ENCODE measurements at regions not wholly inside any gene's neighbourhood (a gene's known extent, or its start where the extent isn't known, plus 50 kb on each side); places are given as distances from the start of the nearest gene placed in this dataset.
A peak's percentile ranks its signal among the peaks of the same experiment; 100 is the strongest.

DNA sequence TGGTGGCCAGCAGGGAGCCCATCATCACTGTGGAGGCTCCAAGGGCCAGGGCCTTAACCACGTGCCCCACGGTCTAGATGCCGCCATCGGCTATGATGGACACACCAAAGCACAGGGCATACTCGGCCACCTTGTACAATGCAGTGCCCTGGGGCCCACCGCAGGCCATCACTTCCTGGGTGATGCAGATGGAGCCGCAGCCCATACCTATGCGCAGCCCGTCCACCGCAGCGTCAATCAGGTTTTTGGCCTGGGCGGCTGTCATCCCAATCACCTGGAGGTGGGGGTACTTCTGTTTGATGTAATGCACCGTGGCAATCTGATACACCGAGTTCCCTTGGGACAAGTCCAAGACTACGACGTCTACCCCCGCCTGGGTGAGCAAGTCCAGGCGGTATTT, 153.3 kb upstream of the ZSWIM2 start:
- ATAC-seq (ENCODE audit: low read depth) (no peak), DNase-seq (ENCODE audit: low spot score) (no peak)
- Histone ChIP-seq H3K27me3 (ENCODE audit: insufficient read depth, poor library complexity, severe bottlenecking) (no peaks in the 10 kb centered on the region), H3K4me3 (ENCODE audit: severe bottlenecking) (no peak overlapping the region), H3K36me3 (ENCODE audit: low read depth) (no peaks in the 10 kb centered on the region), H3K9me3 (ENCODE audit: severe bottlenecking) (no peaks in the 10 kb centered on the region), H3K4me1 (ENCODE audit: insufficient read depth, poor library complexity, severe bottlenecking) (no peaks in the 10 kb centered on the region), H3K27ac (ENCODE audit: poor library complexity, severe bottlenecking) (no peak overlapping the region)
- TF ChIP-seq, protein P1, sequence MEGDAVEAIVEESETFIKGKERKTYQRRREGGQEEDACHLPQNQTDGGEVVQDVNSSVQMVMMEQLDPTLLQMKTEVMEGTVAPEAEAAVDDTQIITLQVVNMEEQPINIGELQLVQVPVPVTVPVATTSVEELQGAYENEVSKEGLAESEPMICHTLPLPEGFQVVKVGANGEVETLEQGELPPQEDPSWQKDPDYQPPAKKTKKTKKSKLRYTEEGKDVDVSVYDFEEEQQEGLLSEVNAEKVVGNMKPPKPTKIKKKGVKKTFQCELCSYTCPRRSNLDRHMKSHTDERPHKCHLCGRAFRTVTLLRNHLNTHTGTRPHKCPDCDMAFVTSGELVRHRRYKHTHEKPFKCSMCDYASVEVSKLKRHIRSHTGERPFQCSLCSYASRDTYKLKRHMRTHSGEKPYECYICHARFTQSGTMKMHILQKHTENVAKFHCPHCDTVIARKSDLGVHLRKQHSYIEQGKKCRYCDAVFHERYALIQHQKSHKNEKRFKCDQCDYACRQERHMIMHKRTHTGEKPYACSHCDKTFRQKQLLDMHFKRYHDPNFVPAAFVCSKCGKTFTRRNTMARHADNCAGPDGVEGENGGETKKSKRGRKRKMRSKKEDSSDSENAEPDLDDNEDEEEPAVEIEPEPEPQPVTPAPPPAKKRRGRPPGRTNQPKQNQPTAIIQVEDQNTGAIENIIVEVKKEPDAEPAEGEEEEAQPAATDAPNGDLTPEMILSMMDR (IDR thresholded peaks at IDR 0.05; ENCODE audit: poor library complexity, severe bottlenecking), result no peak

DNA sequence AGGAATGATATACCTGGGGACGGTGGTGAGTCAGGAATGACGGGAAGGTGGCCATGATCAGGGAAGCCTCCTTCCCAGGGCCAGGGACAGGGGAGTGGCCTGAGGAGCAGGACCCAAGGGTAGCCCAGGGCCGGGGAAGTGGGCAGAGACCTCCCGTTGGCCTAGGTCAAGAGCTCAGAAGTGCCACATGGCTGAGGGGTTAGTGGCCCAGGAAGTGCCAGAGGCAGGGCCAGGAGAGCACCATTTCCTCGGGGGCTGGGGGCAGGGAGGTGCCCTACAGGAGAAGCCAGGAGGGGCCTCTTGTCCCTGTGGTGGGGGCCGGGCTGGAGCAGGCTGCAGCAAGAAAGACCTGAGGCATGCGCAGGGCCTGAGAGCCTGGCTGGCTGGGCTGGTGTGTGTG, 152.3 kb upstream of the ZSWIM2 start:
- Histone ChIP-seq H3K9me3 (ENCODE audit: severe bottlenecking) (no peaks in the 10 kb centered on the region), H3K27me3 (ENCODE audit: insufficient read depth, poor library complexity, severe bottlenecking) (no peaks in the 10 kb centered on the region), H3K4me1 (ENCODE audit: insufficient read depth, poor library complexity, severe bottlenecking) (no peaks in the 10 kb centered on the region), H3K4me3 (ENCODE audit: severe bottlenecking) (no peak overlapping the region), H3K27ac (ENCODE audit: poor library complexity, severe bottlenecking) (no peak overlapping the region), H3K36me3 (ENCODE audit: low read depth) (no peaks in the 10 kb centered on the region)
- TF ChIP-seq, protein P1 (IDR thresholded peaks at IDR 0.05; ENCODE audit: poor library complexity, severe bottlenecking), result no peak
- DNase-seq (ENCODE audit: low spot score) (no peak), ATAC-seq (ENCODE audit: low read depth) (no peak)

DNA sequence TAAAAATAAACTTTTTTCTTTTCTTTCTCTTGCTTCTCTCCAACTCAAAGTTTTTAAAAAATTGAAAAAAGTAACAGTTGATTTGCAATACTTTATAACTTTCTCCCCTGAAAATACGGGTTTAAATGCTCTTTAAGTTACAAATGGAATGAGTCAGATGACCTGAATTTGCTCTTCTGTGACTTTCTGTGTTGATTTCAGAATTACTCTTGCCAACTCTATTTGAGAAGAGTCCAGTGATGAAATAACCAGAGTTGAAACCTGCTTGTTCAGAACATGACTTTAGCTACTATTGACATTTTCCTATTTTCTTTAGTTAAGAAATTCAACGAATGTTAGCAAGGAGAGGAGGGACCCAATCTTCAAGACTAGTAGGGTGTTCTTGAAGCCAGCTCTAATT, 146.1 kb upstream of the ZSWIM2 start:
- H3K9me3 ChIP-seq (ENCODE audit: severe bottlenecking), result no peaks in the 10 kb centered on the region
- H3K27me3 ChIP-seq (ENCODE audit: insufficient read depth, poor library complexity, severe bottlenecking), result no peaks in the 10 kb centered on the region
- H3K4me3 ChIP-seq (ENCODE audit: severe bottlenecking), result no peak overlapping the region
- TF ChIP-seq, protein P1 (IDR thresholded peaks at IDR 0.05; ENCODE audit: poor library complexity, severe bottlenecking), result no peak
- no peaks in the 10 kb centered on the region for H3K36me3 ChIP-seq (ENCODE audit: low read depth)
- DNase-seq (ENCODE audit: low spot score) (no peak), ATAC-seq (ENCODE audit: low read depth) (peak; percentile 59; the same call in 2 of the 3 replicates)
- peaks cover 9% of the 10 kb centered on the region for H3K4me1 ChIP-seq (ENCODE audit: insufficient read depth, poor library complexity, severe bottlenecking)
- H3K27ac ChIP-seq (ENCODE audit: poor library complexity, severe bottlenecking), result no peak overlapping the region

DNA sequence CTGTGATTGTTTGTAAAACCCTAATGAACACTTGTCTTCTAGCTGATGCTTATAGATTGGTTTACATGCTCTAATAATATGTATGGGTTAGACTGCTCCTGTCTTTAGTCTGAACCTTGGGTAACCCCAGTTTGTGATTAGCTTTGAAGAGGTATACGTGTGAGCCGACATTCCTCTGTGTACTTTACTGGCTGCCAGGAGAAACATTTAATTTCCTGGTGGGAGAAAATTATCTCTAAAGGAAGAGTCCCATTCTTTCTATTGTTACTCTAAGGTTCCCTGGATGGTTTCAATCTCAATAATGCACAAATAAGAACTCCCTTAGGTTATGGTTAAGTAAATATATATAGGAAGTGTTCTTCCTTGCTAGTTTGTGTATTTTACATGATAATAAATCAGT, 143.6 kb upstream of the ZSWIM2 start:
- Histone ChIP-seq H3K36me3 (ENCODE audit: low read depth) (no peaks in the 10 kb centered on the region), H3K4me1 (ENCODE audit: insufficient read depth, poor library complexity, severe bottlenecking) (peaks cover 9% of the 10 kb centered on the region), H3K4me3 (ENCODE audit: severe bottlenecking) (no peak overlapping the region), H3K9me3 (ENCODE audit: severe bottlenecking) (no peaks in the 10 kb centered on the region), H3K27ac (ENCODE audit: poor library complexity, severe bottlenecking) (no peak overlapping the region), H3K27me3 (ENCODE audit: insufficient read depth, poor library complexity, severe bottlenecking) (no peaks in the 10 kb centered on the region)
- no peak for ATAC-seq (ENCODE audit: low read depth)
- TF ChIP-seq, protein P1 (IDR thresholded peaks at IDR 0.05; ENCODE audit: poor library complexity, severe bottlenecking), result no peak
- DNase-seq (ENCODE audit: low spot score), result no peak

DNA sequence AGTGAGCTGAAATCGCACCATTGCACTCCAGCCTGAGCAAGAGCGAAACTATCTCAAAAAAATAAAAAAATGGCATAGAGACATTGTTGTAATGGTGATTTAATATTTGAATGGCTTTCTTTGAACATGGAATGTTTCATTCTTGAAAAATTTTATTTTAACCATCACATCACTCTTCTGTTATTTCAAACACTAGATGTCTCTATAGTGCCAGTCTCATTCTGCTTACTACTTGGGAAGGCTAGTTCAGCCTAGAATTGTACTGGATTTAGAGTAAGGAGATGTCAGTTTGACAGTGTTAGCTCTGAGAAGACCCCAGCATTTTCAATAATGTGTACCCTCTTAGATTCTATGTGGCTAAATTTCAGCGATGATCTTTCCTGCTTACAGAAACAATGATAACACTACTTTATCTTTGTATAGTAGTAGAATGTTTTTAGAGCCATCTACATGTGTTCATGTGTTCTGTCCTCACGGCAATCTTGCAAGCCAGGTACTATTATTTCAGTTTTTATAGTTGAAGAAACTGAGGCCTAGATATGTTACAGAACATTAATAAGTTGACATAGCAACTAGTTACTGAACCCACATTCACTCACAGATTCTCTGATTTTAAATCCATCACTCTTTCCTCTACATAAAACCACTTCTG, 142.9 kb upstream of the ZSWIM2 start:
- Histone ChIP-seq H3K9me3 (ENCODE audit: severe bottlenecking) (no peaks in the 10 kb centered on the region), H3K4me3 (ENCODE audit: severe bottlenecking) (no peak overlapping the region), H3K36me3 (ENCODE audit: low read depth) (no peaks in the 10 kb centered on the region), H3K27ac (ENCODE audit: poor library complexity, severe bottlenecking) (no peak overlapping the region), H3K4me1 (ENCODE audit: insufficient read depth, poor library complexity, severe bottlenecking) (peaks cover 9% of the 10 kb centered on the region), H3K27me3 (ENCODE audit: insufficient read depth, poor library complexity, severe bottlenecking) (no peaks in the 10 kb centered on the region)
- TF ChIP-seq, protein P1 (IDR thresholded peaks at IDR 0.05; ENCODE audit: poor library complexity, severe bottlenecking), result peak; percentile 23
- 0 out of 3 replicates have a peak, but pooled peaks have one; percentile 31 for ATAC-seq (ENCODE audit: low read depth)
- DNase-seq (ENCODE audit: low spot score), result no peak
